DOHH2 (cell line): ENCODE measurements at regions not wholly inside any gene's neighbourhood (a gene's known extent, or its start where the extent isn't known, plus 50 kb on each side); places are given as distances from the start of the nearest gene placed in this dataset.

ENCODE experiments used
- H3F3A ChIP-seq: fragments of 200-600 bp; sonication (generic), shearing (Covaris generic); 2 replicates; pipeline ENCODE4 v1.6.0; 2016; ENCODE audit warnings: antibody characterized with exemption, mild to moderate bottlenecking; ENCODE audit not compliant: control insufficient read depth, insufficient read depth
- H3K27ac ChIP-seq: fragments of 200-600 bp; sonication (generic); 2 replicates; pipeline ENCODE4 v1.5.1; 2014; ENCODE audit warnings: low read depth, mild to moderate bottlenecking, low read length, moderate library complexity
- H3K27me3 ChIP-seq: fragments of 200-600 bp; sonication (generic); 2 replicates; pipeline ENCODE4 v1.6.1; 2014; ENCODE audit warnings: mild to moderate bottlenecking, low read length, mixed read lengths; ENCODE audit not compliant: control insufficient read depth
- H3K36me3 ChIP-seq: fragments of 200-600 bp; sonication (generic); 2 replicates; pipeline ENCODE4 v1.6.1; 2014; ENCODE audit warnings: mild to moderate bottlenecking, low read length, moderate library complexity, mixed read lengths; ENCODE audit not compliant: control insufficient read depth
- H3K4me1 ChIP-seq: fragments of 200-600 bp; sonication (generic); 2 replicates; pipeline ENCODE4 v1.6.1; 2014; ENCODE audit warnings: mild to moderate bottlenecking, low read length, mixed read lengths; ENCODE audit not compliant: control insufficient read depth
- H3K4me2 ChIP-seq: fragments of 200-600 bp; sonication (generic); 2 replicates; pipeline ENCODE4 v1.6.0; 2014; ENCODE audit warnings: mild to moderate bottlenecking, low read length, moderate library complexity
- H3K4me3 ChIP-seq: fragments of 200-600 bp; sonication (generic); 2 replicates; pipeline ENCODE4 v1.5.1; 2014; ENCODE audit warnings: mild to moderate bottlenecking, low read length, mixed read lengths
- H3K79me2 ChIP-seq: fragments of 200-600 bp; sonication (generic); 2 replicates; pipeline ENCODE4 v1.6.1; 2014; ENCODE audit warnings: mild to moderate bottlenecking, low read length, mixed read lengths; ENCODE audit not compliant: control insufficient read depth
- H3K9me2 ChIP-seq: fragments of 200-600 bp; sonication (generic); replicated peaks from 2 replicates; pipeline ENCODE4 v1.6.1; 2014; ENCODE audit warnings: mild to moderate bottlenecking, low read length, mixed read lengths; ENCODE audit not compliant: control insufficient read depth
- H3K9me3 ChIP-seq: fragments of 200-600 bp; sonication (generic); 2 replicates; pipeline ENCODE4 v1.6.1; 2014; ENCODE audit warnings: antibody characterized with exemption, low read length, mixed read lengths; ENCODE audit not compliant: control insufficient read depth, insufficient read depth
- H4K20me1 ChIP-seq: fragments of 200-600 bp; sonication (generic); 2 replicates; pipeline ENCODE4 v1.6.0; 2014; ENCODE audit warnings: low read depth, mild to moderate bottlenecking, antibody characterized with exemption, low read length, moderate library complexity; ENCODE audit not compliant: control insufficient read depth, insufficient read depth
- CTCF ChIP-seq: fragments of 200-600 bp; sonication (generic); IDR thresholded peaks from one replicate; pipeline ENCODE4 v1.5.1; 2014; ENCODE audit warnings: antibody characterized with exemption, mild to moderate bottlenecking, low read depth, low read length; ENCODE audit not compliant: poor library complexity, severe bottlenecking
- EZH2phosphoT487 ChIP-seq: fragments of 200-600 bp; sonication (generic); IDR thresholded peaks from 2 replicates; pipeline ENCODE4 v1.6.1; 2017; ENCODE audit warnings: borderline replicate concordance, mild to moderate bottlenecking, antibody characterized with exemption, low read length, moderate library complexity, mixed read lengths

GRCh38 chr2:180219491-180219890, 212.4 kb upstream of the CWC22 start:
- Histone ChIP-seq H3K27me3 (no peaks in the 10 kb centered on the region), H3K4me2 (no peak overlapping the region), H3K9me3 (no peaks in the 10 kb centered on the region), H3F3A (no peaks in the 10 kb centered on the region), H3K79me2 (no peaks in the 10 kb centered on the region), H3K4me1 (no peaks in the 10 kb centered on the region), H3K27ac (no peak overlapping the region), H3K9me2 (no peaks in the 10 kb centered on the region), H3K36me3 (no peaks in the 10 kb centered on the region), H4K20me1 (no peaks in the 10 kb centered on the region), H3K4me3 (no peak overlapping the region)
- no peak for TF ChIP-seq EZH2phosphoT487
- no peak for TF ChIP-seq CTCF

GRCh38 chr2:180208841-180209240, 201.7 kb upstream of the CWC22 start:
- TF ChIP-seq CTCF (no peak), EZH2phosphoT487 (no peak)
- no peaks in the 10 kb centered on the region for H3K4me1 ChIP-seq
- H3K9me3 ChIP-seq = no peaks in the 10 kb centered on the region

GRCh38 chr2:180205621-180206235, 198.6 kb upstream of the CWC22 start:
- no peaks in the 10 kb centered on the region for H3F3A ChIP-seq
- no peak overlapping the region for H3K4me3 ChIP-seq
- H3K27ac ChIP-seq = no peak overlapping the region
- no peaks in the 10 kb centered on the region for H3K79me2 ChIP-seq
- no peaks in the 10 kb centered on the region for H3K27me3 ChIP-seq
- no peaks in the 10 kb centered on the region for H3K9me2 ChIP-seq
- TF ChIP-seq CTCF (no peak), EZH2phosphoT487 (no peak)
- H3K4me1 ChIP-seq = no peaks in the 10 kb centered on the region
- no peaks in the 10 kb centered on the region for H3K9me3 ChIP-seq
- H4K20me1 ChIP-seq = no peaks in the 10 kb centered on the region
- H3K4me2 ChIP-seq = no peak overlapping the region
- H3K36me3 ChIP-seq = no peaks in the 10 kb centered on the region

More at GRCh38 chr2:180208841-180209240, 201.7 kb upstream of the CWC22 start:
- no peaks in the 10 kb centered on the region for H3F3A ChIP-seq
- no peaks in the 10 kb centered on the region for H3K36me3 ChIP-seq
- H4K20me1 ChIP-seq = no peaks in the 10 kb centered on the region
- H3K4me2 ChIP-seq = no peak overlapping the region
- H3K9me2 ChIP-seq = no peaks in the 10 kb centered on the region
- H3K27ac ChIP-seq = no peak overlapping the region
- H3K4me3 ChIP-seq = no peak overlapping the region
- no peaks in the 10 kb centered on the region for H3K27me3 ChIP-seq
- no peaks in the 10 kb centered on the region for H3K79me2 ChIP-seq

GRCh38 chr2:180203972-180204371, 196.9 kb upstream of the CWC22 start:
- H3K4me1 ChIP-seq = no peaks in the 10 kb centered on the region
- TF ChIP-seq CTCF = no peak

More at GRCh38 chr2:180203972-180204371, 196.9 kb upstream of the CWC22 start:
- Histone ChIP-seq H3K9me2 (no peaks in the 10 kb centered on the region), H3K9me3 (no peaks in the 10 kb centered on the region), H3K36me3 (no peaks in the 10 kb centered on the region), H3K4me3 (no peak overlapping the region), H3K27ac (no peak overlapping the region), H3K79me2 (no peaks in the 10 kb centered on the region), H3F3A (no peaks in the 10 kb centered on the region), H4K20me1 (no peaks in the 10 kb centered on the region), H3K4me2 (no peak overlapping the region), H3K27me3 (no peaks in the 10 kb centered on the region)
